Skin of body (tissue), 1 donor: ENCODE measurements at regions not wholly inside any gene's neighbourhood (a gene's known extent, or its start where the extent isn't known, plus 50 kb on each side); places are given as distances from the start of the nearest gene placed in this dataset.
"Not testable (repeated sequence)": the region's sequence is repeated elsewhere in the genome, so short reads cannot be mapped to it uniquely, and the experiment has no call there.

Source experiments
- DNase-seq: peaks from one replicate; lab custom pipeline; 2025; lab: John Stamatoyannopoulos, UW

DNA sequence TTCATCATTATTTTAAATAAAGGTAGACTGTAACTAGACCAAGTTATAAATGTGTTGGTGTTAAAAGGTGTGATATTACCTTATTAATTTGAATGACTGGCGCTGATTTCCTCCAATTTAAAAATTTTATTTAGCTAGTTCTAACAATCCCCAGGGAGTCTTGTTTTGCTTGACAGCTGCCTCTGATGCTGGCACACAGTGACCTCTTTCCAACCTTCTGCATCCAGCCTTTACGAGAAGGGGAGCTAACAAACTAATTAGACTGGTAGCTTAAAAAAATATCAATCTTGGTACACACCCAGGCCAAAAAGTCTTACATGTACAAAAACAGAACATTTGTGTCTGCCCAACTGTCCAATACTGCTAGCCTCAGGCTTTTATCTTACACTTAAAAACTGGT, 51.8 kb upstream of the ENPEP start:
- no peak for DNase-seq

DNA sequence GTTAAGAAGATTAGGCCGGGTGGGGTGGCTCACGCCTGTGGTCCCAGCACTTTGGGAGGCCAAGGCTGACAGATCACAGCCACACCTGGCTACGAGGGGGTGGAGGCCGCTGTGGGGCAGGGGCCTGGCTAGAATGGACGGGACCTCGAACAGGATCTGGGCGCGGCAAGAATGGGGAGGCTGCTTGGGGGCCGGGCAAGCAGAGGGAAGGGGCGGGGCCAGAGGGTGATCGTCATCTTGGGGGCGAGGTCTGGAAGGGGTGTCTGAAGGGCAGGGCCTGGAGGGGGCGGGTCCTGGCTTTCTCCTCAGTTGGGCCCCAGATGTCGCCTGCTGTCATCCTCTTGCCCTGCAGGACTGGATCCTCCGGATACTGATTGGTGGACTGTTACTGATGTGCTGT, 57.3 kb upstream of the ENPEP start:
- DNase-seq, result no peak

DNA sequence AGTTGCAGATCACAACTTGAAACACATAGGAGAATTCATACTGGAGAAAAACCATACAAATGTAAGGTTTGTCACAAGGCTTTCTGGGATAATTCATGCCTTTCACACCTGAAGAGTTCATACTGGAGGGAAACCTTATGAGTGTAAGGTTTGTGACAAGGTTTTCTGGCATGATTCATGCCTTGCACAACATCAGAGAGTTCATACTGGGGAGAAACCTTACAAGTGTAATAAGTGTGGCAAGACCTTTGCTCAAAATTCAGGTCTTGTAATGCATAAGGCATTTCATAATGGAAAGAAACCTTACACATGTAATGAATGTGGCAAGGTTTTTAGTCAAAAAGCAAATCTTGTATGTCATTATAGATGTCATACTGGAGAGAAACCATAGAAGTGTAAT, 58.8 kb upstream of the ENPEP start:
- DNase-seq, result no peak

DNA sequence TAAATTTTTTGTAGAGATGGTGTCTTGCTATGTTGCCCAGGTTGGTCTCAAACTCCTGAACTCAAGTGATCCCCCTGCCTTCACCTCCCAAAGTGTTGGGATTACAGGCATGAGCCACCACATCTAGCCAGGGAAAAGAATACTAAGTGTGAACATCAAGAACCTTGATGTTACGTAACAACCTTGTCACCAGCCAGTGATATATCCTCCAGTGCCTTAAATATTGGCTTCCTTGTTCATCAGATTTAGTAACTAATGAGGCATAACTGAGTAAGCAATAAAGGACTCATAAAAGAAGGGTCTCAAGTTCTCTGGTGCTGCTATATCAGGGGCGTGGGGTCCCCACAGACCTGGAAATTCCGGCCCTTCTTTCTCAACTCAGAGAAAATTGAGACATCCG, 60.5 kb upstream of the ENPEP start:
- no peak for DNase-seq

DNA sequence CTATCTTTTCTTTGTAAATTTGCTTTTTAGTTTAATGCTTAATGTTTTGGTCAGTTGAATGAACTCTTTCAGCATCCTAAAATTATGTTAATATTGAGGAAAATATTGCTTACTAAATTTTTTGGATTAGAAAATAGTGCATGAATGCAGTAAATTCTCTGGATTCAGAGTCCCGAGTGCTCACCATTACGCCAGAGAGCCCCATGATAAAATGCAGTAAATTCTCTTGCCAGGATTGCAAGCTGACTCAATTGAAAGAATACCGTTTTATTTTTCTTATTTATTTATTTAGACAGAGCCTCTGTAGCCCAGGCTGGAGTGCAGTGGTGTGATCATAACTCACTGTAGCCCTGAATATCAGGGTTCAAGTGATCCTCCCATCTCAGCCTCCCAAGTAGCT, 60.9 kb upstream of the ENPEP start:
- peak; percentile 8 for DNase-seq

DNA sequence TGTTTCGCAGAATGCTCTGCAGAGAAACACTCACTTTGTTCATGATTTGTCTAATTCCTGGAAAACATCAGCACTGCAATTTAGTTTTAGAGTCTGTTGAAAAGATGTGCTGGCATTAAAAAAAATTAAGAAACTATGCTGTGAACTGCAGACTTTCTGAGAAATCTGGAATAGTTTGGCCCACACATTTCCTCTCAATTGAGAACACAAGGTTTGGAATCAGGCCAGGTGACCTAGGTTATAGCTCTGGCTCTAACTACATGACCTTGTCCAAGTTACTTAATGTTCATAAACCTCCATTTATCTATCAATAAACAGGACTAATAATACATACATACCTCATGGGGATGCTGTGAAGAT, 61.4 kb upstream of the ENPEP start:
- DNase-seq, result peak; percentile 73

DNA sequence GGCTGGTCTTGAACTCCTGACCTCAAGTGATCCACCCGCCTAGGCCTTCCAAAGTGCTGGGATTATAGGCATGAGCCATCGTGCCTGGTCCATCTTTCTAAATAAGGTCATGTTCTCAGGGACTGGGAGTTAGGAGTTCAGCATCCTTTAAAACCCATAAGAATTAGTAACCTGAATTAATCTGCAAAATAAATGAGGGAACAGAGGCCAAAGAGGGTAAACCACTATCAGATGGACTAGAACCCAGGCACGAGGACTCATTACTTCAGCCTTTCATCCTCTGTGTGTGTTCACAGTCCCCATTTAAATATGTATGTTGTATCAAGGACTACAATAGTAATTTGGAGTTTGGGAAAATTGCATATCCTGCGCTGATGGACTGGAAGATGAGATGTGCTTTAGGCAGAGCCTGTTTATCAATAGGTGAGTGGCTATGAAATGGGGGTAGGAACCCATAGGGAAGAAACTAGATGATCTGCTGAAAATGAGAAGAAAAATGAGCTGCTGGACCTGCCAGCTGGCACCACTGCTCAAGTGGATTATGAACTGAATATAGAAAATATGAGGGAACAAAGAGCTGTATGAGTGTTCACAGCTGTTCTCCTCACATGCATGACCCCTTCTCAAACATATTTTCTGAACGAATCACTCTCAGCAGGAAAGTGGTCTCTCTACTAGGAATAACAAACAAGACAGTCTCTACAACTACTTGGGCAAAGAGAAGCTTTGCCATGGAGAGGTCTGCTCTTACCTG, 62.0 kb upstream of the ENPEP start:
- peak; percentile 85 for DNase-seq

DNA sequence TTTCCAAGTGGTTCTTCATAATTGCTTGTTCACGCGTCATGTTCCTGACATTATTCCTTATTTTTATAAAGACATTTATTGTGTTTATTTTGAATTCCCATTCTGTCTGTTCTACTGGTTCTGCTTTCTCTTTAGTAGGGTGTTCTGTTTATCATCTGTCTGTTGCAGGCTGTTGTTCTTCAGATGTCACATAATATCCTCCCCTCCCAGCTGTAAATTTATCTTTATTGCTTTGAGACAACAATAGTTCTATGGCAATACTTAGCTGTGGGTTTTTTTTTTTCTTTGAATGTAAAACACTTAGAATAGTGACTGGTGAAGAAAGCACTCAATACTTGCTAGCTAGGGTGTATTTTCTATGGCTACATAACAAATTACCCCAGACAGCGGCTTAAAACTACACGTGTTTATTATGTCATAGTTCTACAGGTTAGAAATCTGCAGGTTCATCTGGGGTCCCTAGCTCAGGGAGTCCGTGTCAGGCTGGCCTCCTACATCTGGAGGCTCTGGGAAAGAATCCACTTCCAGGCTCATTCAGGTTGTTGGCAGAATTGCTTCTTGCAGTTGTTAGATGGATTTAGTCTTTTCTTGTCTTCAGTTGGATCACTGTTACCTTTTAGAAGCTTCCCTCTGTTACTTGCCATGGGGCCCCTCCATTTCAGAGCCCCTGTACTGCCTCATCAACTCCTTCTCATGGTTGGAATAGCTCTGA, 63.4 kb upstream of the ENPEP start:
- peak; percentile 45 for DNase-seq

DNA sequence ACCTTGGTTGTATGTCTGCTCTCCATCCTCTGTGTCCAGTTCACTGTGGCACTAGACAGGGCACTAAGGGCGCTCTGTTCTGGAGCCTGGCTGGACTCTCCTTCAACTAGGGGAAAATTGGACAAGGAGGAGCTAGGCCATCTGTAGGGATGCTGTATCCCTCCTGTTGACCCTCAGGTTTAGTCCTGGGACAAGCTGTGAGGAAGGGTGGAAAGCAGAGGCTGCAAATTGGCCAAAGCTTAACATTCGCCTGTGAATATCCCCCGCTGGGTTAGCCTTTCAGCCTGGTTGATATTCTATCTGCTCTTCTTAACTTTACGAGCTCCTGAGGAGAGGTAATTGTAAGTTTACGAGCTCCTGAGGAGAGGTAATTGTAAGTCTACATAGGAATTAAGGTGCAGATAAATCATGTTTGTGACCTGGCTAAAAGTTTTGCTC, 64.4 kb upstream of the ENPEP start:
- no peak for DNase-seq

DNA sequence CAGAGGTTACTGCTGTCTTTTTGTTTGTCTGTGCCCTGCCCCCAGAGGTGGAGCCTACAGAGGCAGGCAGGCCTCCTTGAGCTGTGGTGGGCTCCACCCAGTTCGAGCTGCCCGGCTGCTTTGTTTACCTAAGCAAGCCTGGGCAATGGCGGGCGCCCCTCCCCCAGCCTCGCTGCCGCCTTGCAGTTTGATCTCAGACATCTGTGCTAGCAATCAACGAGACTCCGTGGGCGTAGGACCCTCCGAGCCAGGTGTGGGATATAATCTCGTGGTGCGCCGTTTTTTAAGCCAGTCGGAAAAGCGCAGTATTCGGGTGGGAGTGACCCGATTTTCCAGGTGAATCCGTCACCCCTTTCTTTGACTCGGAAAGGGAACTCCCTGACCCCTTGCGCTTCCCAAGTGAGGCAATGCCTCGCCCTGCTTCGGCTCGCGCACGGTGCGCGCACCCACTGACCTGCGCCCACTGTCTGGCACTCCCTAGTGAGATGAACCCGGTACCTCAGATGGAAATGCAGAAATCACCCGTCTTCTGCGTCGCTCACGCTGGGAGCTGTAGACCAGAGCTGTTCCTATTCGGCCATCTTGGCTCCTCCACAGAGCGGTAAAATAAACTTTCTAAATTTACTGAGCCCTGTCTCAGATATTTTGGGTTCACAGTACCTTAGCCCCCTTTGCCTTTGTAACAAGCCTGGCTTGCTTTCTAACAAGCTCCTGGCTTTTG, 64.9 kb upstream of the ENPEP start:
- DNase-seq, result not testable (repeated sequence)

DNA sequence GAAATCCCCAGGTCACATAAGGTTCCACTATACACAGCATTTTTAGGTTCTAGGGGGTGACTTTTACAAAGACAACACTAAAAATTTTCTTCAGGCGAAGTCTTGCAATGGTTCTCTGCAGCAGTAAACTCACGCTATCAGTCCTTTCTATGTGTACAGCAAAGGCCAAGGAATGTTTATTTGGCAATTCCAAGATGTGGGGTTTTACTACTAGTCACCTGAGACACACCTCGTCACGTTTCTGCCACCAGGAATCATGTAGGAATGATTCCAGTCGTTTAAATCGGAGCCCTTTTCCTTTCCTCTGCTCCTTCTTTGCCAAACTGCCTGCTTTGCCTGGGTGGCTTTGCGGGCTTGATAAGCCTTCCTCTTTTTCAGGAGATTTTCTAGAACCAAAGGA, 75.9 kb upstream of the ENPEP start:
- no peak for DNase-seq

DNA sequence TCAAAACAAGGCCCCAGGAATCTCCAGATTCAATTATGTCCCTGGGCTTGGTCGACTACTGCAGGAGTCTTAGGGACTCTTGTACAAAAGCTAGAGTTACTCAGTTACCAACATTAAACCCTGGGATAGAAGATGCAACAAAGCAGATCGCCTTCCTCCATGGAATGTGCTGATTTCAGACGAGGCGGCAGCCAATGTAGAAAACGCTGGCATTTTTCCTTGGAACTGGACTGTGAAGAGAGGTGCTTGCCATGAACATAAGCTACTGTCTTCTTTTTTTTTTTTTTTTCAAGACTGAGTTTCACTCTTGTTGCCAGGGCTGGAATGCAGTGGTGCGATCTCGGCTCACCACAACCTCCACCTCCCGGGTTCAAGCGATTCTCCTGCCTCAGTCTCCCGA, 76.9 kb upstream of the ENPEP start:
- DNase-seq, result not testable (repeated sequence)

DNA sequence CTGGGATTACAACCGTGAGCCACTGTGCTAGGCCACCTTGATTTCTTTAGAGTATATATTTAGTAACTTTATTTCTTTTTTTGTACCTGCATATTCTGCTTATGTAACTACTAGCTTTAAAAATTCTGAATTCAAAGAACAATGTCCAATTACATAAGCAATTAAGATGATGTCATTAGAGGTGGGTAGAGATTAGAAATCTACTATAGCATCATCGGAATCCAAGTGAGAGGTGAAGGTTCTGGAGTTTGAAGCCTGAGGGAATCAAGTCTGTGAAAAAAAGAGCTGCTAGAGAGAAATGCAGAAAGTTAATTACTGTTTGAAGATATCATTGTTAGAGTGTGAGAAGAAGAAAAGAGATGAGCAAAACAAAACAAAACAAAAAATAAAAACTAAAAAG, 79.0 kb upstream of the ENPEP start:
- no peak for DNase-seq

DNA sequence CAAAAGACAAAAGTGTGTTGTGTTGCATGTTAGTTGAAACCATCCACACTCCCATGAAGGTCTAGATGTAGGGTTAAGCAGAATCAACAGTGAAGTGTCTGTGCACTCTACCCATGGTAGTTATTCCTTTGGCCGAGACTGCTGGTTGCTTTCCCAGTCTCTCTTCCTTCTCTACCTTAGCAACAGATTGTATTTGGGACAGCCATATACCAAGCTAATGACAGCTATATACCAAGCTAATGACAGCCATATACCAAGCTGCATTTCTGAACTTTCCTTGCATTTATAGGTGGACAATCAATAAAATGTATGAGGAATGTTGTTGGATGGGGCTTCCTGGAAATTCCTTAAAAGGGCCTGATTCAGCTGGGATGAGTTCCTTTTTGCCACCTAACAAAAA, 80.5 kb upstream of the ENPEP start:
- DNase-seq, result no peak

DNA sequence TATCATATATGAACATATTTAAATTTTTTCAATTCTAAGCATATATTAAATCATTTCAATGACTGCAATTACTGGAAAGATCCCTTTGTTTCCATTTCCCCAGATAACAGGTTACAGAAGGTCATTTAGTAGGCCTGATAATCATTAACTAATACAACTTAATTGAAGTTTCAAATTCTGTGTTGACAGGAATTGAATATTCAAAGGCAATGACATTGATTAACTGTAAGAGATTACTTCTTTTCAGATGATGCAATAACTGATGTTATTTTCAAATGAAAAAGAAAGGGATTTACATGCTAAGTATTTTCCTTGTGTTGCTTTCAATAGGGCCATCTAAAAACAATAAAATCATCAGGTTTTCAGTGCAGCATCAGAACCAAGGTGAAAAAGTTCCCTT, 81.1 kb upstream of the ENPEP start:
- DNase-seq, result no peak

DNA sequence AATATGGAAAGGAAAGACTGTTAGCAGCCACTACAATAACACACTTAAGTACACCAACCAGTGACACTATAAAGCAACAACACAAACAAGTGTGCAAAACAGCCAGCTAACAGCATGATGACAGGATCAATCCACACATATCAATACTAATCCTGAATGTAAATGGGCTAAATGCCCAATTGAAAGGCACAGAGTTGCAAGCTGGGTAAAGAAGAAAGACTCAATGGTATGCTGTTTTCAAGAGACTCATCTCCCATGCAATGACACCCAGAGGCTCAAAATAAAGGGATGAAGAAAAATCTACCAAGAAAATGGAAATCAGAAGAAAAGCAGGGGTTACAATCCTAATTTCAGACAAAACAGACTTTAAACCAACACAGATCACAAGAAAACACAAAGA, 94.2 kb upstream of the ENPEP start:
- no peak for DNase-seq

DNA sequence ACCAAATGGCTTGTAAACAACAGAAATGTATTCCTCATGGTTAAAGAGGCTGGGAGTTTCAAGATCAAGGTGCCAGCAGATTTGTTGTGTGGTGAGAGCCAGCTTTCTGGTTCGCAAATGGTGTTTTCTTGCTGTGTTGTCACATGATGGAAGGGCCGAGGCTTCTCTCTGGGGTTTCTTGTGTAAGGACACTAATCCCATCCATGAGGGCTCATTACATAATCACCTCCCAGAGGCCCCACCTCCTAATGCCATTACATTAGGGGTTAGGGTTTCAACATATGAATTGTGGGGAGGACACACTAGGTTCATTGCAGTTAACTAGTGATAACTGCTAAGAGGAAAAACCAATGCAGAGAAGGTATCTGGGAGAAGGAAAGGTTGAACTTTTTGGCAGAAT, 103.5 kb upstream of the ENPEP start:
- DNase-seq, result no peak

DNA sequence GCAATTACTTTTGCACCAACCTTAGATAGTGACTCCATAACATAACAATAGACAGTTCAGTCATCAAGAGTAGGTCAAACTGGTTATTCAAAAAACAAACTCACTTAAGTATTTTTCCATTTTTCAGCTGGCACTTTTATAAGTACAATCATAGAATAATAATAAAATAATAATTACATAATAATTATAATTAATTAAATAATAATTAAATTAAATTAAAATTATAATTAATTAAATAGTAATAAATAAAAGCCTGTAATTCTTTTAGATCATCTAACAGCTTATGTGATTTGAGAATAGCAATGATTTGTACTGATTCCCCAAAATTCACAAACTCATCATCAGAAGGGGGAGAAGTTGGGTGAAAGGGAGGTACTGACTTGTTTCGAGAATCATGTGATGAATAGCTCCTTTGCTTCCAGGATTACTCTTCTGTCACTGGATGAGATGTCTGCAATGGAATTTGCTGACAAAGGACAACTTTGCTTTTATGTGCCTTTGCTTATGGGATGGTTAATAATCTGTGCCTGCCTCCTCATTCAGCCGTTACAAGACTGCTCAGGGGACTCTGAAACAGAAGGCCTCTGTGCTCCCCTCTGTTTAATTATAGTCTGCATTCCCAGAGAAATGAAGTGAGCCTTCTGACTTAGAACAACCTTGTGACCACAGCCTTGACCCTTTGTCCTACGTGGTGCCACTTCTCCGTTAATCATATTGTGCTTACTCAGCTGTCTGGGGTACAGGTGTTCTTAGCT, 104.8 kb upstream of the ENPEP start:
- no peak for DNase-seq

DNA sequence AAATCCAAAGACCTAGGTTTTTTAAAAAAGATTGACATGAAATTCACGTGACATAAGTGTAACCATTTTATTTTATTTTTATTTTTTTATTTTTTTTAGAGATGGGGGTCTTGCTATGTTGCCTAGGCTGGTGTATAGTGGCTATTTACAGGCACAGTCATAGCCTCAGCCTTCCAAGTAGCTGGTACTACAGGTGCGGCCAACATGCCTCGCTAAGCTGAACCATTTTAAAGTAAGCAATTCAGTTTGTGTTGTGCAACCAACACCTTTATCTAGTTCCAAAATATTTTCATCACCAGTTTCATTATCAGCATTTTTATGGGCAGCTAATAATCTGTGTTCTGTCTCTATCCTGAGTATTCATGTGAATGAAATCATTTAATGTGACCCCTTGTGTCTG, 107.5 kb upstream of the ENPEP start:
- DNase-seq, result no peak

DNA sequence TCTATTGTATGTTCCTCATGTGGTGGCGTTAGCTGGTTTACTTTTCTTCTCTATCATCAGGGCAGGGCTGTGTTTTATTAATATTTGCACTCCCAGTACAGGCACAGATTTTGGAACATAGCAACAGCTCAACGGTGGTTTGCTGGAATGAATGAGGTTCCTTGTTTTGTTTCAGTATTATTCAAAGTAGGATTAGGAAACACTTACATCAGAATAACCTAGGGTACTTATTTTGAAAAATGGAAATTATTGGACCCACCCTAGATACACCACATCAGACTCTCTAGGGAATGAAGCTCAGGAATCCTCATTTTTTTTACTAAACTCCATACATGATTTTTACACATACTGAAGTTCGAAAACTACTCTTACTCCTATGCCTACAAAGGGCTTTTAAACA, 108.8 kb upstream of the ENPEP start:
- no peak for DNase-seq

DNA sequence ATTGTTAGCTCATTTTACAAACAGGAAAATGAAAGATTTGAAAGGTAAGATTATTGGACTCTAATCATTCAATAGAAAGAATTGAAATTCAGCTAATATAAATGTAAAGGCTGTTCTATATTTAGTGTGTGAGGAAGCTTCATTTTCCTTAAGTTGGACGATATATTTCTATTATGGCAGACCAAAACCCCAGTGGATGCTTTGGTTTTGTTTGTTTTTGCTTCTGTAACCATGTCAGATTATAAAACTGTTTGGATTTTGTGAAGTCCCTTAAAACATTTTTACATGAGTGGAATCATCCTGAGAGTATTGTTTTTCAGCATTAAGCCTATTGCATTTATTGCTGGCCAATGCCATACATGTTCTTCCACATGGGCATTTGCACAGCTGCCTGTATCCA, 110.2 kb upstream of the ENPEP start:
- no peak for DNase-seq
